Erythroblast (primary cell): ENCODE measurements at regions not wholly inside any gene's neighbourhood (a gene's known extent, or its start where the extent isn't known, plus 50 kb on each side); places are given as distances from the start of the nearest gene placed in this dataset.

ENCODE experiments used
- GATA1 ChIP-seq: IDR thresholded peaks from 2 replicates; pipeline ENCODE4 v1.6.1; 2011; ENCODE audit warnings: low read depth, mild to moderate bottlenecking, control low read depth, low read length, moderate library complexity
- POLR2A ChIP-seq: IDR thresholded peaks from 2 replicates; pipeline ENCODE4 v1.6.1; 2011; ENCODE audit warnings: mild to moderate bottlenecking, low read length

GRCh38 chr18:60157810-60158209 is 214.8 kb downstream of the MC4R start:
- TF ChIP-seq POLR2A: no peak
- no peak for TF ChIP-seq GATA1
